Loucy (cell line): ENCODE measurements at regions not wholly inside any gene's neighbourhood (a gene's known extent, or its start where the extent isn't known, plus 50 kb on each side); places are given as distances from the start of the nearest gene placed in this dataset.

Source experiments
- CTCF ChIP-seq: fragments of 200-600 bp; sonication (generic); conservative IDR thresholded peaks from 2 replicates; pipeline ENCODE4 v1.5.1; 2014; ENCODE audit warnings: mild to moderate bottlenecking, antibody characterized with exemption, low read length
- EZH2phosphoT487 ChIP-seq: fragments of 200-600 bp; IDR thresholded peaks from 2 replicates; pipeline ENCODE4 v1.6.1; 2018; ENCODE audit warnings: antibody characterized with exemption, mild to moderate bottlenecking, moderate library complexity, borderline replicate concordance

- no peak for TF ChIP-seq CTCF
- no peak for TF ChIP-seq EZH2phosphoT487
Observed at GRCh38 chr13:74706801-74707200, 572.6 kb upstream of the KLF12 start.
